Thoracic aorta (tissue), 2 donors: ENCODE measurements at regions not wholly inside any gene's neighbourhood (a gene's known extent, or its start where the extent isn't known, plus 50 kb on each side); places are given as distances from the start of the nearest gene placed in this dataset.

ENCODE experiments used
- ATAC-seq: fragments of 150-250 bp; one replicate; pipeline ENCODE4 v1.8.0; 2017; ENCODE audit warnings: low read depth; ENCODE audit not compliant: insufficient number of reproducible peaks, low FRiP score
- DNase-seq: peaks from one replicate; pipeline ENCODE4 v3.0.0-alpha.2; 2020; ENCODE audit warnings: low spot score
- H3K27ac ChIP-seq, 2 donors: fragments of 200-600 bp; sonication (generic); 1 replicate in 1 of 2; 2 replicates in 1 of 2; pipeline ENCODE4 v1.5.1; 2016; ENCODE audit warnings: mild to moderate bottlenecking in 2 of 2, moderate library complexity in 2 of 2
- H3K27me3 ChIP-seq: fragments of 200-600 bp; sonication (generic); replicated peaks from 2 replicates; pipeline ENCODE4 v1.6.0; 2016; ENCODE audit warnings: mild to moderate bottlenecking; ENCODE audit not compliant: insufficient read depth
- H3K36me3 ChIP-seq: fragments of 200-600 bp; sonication (generic); one replicate; pipeline ENCODE4 v1.5.1; 2016
- H3K4me1 ChIP-seq, 2 donors: fragments of 200-600 bp; sonication (generic); 1 replicate in 1 of 2; 2 replicates in 1 of 2; pipeline versions ENCODE4 v1.5.1 to v1.6.0; 2016; ENCODE audit warnings: low read depth in 2 of 2, mild to moderate bottlenecking in 1 of 2; ENCODE audit not compliant: control insufficient read depth in 1 of 2
- H3K4me3 ChIP-seq: fragments of 200-600 bp; sonication (generic); 2 replicates; pipeline ENCODE4 v1.5.1; 2016; ENCODE audit warnings: mild to moderate bottlenecking
- H3K9me3 ChIP-seq: fragments of 200-600 bp; sonication (generic); 2 replicates; pipeline ENCODE4 v1.5.1; 2016
- CTCF ChIP-seq: fragments of 200-600 bp; sonication (generic); IDR thresholded peaks from one replicate; pipeline ENCODE4 v1.5.1; 2019; ENCODE audit warnings: antibody characterized with exemption

- Histone ChIP-seq H3K9me3 (no peaks in the 10 kb centered on the region), H3K27me3 (no peaks in the 10 kb centered on the region), H3K36me3 (no peaks in the 10 kb centered on the region), H3K4me3 (no peak overlapping the region), H3K4me1 (peaks cover 13 to 20% of the 10 kb centered on the region in 2 donors), H3K27ac (no peak overlapping the region)
- no peak for TF ChIP-seq CTCF
- ATAC-seq (no peak), DNase-seq (no peak)
Measured at GRCh38 chr1:117707371-117707770, 101.5 kb downstream of the TENT5C start.

GRCh38 chr1:117708323-117709248 is 102.7 kb downstream of the TENT5C start:
- H3K27ac ChIP-seq: peak overlapping the region; percentile 43 to 68
- ATAC-seq (no peak), DNase-seq (no peak)
- no peak overlapping the region for H3K4me3 ChIP-seq
- H3K36me3 ChIP-seq: no peaks in the 10 kb centered on the region
- no peaks in the 10 kb centered on the region for H3K27me3 ChIP-seq
- TF ChIP-seq CTCF: no peak
- peaks cover 13 to 20% of the 10 kb centered on the region in 2 donors for H3K4me1 ChIP-seq
- H3K9me3 ChIP-seq: no peaks in the 10 kb centered on the region

- no peak for DNase-seq
- Histone ChIP-seq H3K4me1 (peaks cover 13 to 20% of the 10 kb centered on the region in 2 donors), H3K4me3 (no peak overlapping the region), H3K27ac (peak overlapping the region; percentile 43 to 68), H3K36me3 (no peaks in the 10 kb centered on the region), H3K9me3 (no peaks in the 10 kb centered on the region), H3K27me3 (no peaks in the 10 kb centered on the region)
- no peak for TF ChIP-seq CTCF
- no peak for ATAC-seq
Measured at GRCh38 chr1:117709249-117709691, 103.4 kb downstream of the TENT5C start.

GRCh38 chr1:117710710-117711109 is 104.9 kb downstream of the TENT5C start:
- Histone ChIP-seq H3K9me3 (no peaks in the 10 kb centered on the region), H3K27ac (no peak overlapping the region), H3K4me3 (no peak overlapping the region), H3K4me1 (peaks cover 13 to 20% of the 10 kb centered on the region in 2 donors), H3K27me3 (no peaks in the 10 kb centered on the region), H3K36me3 (no peaks in the 10 kb centered on the region)
- ATAC-seq (no peak), DNase-seq (no peak)
- no peak for TF ChIP-seq CTCF

- H3K27me3 ChIP-seq: no peaks in the 10 kb centered on the region
- peaks cover 13 to 20% of the 10 kb centered on the region in 2 donors for H3K4me1 ChIP-seq
- no peaks in the 10 kb centered on the region for H3K9me3 ChIP-seq
- H3K27ac ChIP-seq: no peak overlapping the region
- no peaks in the 10 kb centered on the region for H3K36me3 ChIP-seq
- no peak overlapping the region for H3K4me3 ChIP-seq
- ATAC-seq: no peak
- TF ChIP-seq CTCF: no peak
- DNase-seq: no peak
Measured at GRCh38 chr1:117712621-117713020, 106.8 kb downstream of the TENT5C start.
